PFSK-1 (cell line): ENCODE measurements at regions not wholly inside any gene's neighbourhood (a gene's known extent, or its start where the extent isn't known, plus 50 kb on each side); places are given as distances from the start of the nearest gene placed in this dataset.

ENCODE experiments used
- FOXP2 ChIP-seq: optimal IDR thresholded peaks from 2 replicates; pipeline ENCODE3; 2011; ENCODE audit warnings: borderline replicate concordance, control low read depth, inconsistent platforms; ENCODE audit not compliant: insufficient read depth; ENCODE audit errors: extremely low read length, extremely low read depth
- POLR2AphosphoS5 ChIP-seq: IDR thresholded peaks from 2 replicates; pipeline ENCODE4 v1.6.1; 2012; ENCODE audit warnings: low read depth, mild to moderate bottlenecking, control low read depth, low read length, moderate library complexity
- REST ChIP-seq, 2 experiments: IDR thresholded peaks; 2 replicates each; pipeline versions ENCODE4 v1.6.1 to v1.8.0; 2011 to 2012; ENCODE audit warnings: low read depth in 2 of 2, low read length in 2 of 2, control low read depth in 1 of 2, inconsistent platforms in 1 of 2, mild to moderate bottlenecking in 1 of 2, moderate library complexity in 1 of 2; ENCODE audit not compliant: insufficient read depth in 1 of 2
- SIN3A ChIP-seq: IDR thresholded peaks from 2 replicates; pipeline ENCODE4 v1.6.1; 2012; ENCODE audit warnings: mild to moderate bottlenecking, low read length, moderate library complexity, borderline replicate concordance; ENCODE audit not compliant: insufficient read depth
- TAF1 ChIP-seq: IDR thresholded peaks from 2 replicates; pipeline ENCODE4 v1.6.1; 2012; ENCODE audit warnings: low read length, control low read depth, borderline replicate concordance; ENCODE audit not compliant: insufficient read depth

- TF ChIP-seq FOXP2 (no peak), REST (IDR thresholded peaks at IDR 0.05; ENCODE audit: insufficient read depth in 1 of 2, low read depth in 2 of 2, low read length in 2 of 2) (no peak), TAF1 (no peak), POLR2AphosphoS5 (no peak), SIN3A (no peak)
Observed at GRCh38 chr2:128685841-128686496, 367.3 kb upstream of the HS6ST1 start.

GRCh38 chr2:128686497-128686859 lies 367.8 kb upstream of the HS6ST1 start:
- no peak for TF ChIP-seq FOXP2
- TF ChIP-seq SIN3A, result no peak
- TF ChIP-seq TAF1, result no peak
- no peak for TF ChIP-seq POLR2AphosphoS5
- TF ChIP-seq REST (IDR thresholded peaks at IDR 0.05; ENCODE audit: insufficient read depth in 1 of 2, low read depth in 2 of 2, low read length in 2 of 2), result no peak

GRCh38 chr2:128686881-128687555 lies 368.4 kb upstream of the HS6ST1 start:
- TF ChIP-seq REST (IDR thresholded peaks at IDR 0.05; ENCODE audit: insufficient read depth in 1 of 2, low read depth in 2 of 2, low read length in 2 of 2), result no peak
- no peak for TF ChIP-seq TAF1
- no peak for TF ChIP-seq FOXP2
- no peak for TF ChIP-seq SIN3A
- no peak for TF ChIP-seq POLR2AphosphoS5

GRCh38 chr2:128687565-128687964 lies 368.9 kb upstream of the HS6ST1 start:
- no peak for TF ChIP-seq SIN3A
- no peak for TF ChIP-seq POLR2AphosphoS5
- TF ChIP-seq REST (IDR thresholded peaks at IDR 0.05; ENCODE audit: insufficient read depth in 1 of 2, low read depth in 2 of 2, low read length in 2 of 2), result no peak
- TF ChIP-seq FOXP2, result no peak
- no peak for TF ChIP-seq TAF1
